SU-DHL-6 (cell line): ENCODE measurements at regions not wholly inside any gene's neighbourhood (a gene's known extent, or its start where the extent isn't known, plus 50 kb on each side); places are given as distances from the start of the nearest gene placed in this dataset.

Source experiments
- H2AFZ ChIP-seq: fragments of 200-600 bp; sonication (generic); 2 replicates; pipeline ENCODE4 v1.6.1; 2014; ENCODE audit warnings: low read depth, mild to moderate bottlenecking, moderate library complexity, mixed read lengths, antibody characterized with exemption, low read length; ENCODE audit not compliant: severe bottlenecking
- H3F3A ChIP-seq: fragments of 200-600 bp; shearing (Covaris generic); 2 replicates; pipeline ENCODE4 v1.6.0; 2016; ENCODE audit warnings: antibody characterized with exemption, mild to moderate bottlenecking; ENCODE audit not compliant: insufficient read depth
- H3K27ac ChIP-seq: fragments of 200-600 bp; sonication (generic); 2 replicates; pipeline ENCODE4 v1.5.1; 2016; ENCODE audit warnings: low read depth, mild to moderate bottlenecking, low read length, moderate library complexity, mixed read lengths
- H3K27me3 ChIP-seq: fragments of 200-600 bp; sonication (generic), shearing (Covaris generic); 2 replicates; pipeline ENCODE4 v1.6.0; 2014; ENCODE audit warnings: mild to moderate bottlenecking, low read length
- H3K36me3 ChIP-seq: fragments of 200-600 bp; sonication (generic); 2 replicates; pipeline ENCODE4 v1.6.1; 2014; ENCODE audit warnings: mild to moderate bottlenecking, low read length, mixed read lengths
- H3K4me2 ChIP-seq: fragments of 300-600, 200-600 bp; shearing (Covaris generic), sonication (generic); 2 replicates; pipeline ENCODE4 v1.6.0; 2014; ENCODE audit warnings: low read length, low read depth, mild to moderate bottlenecking; ENCODE audit not compliant: poor library complexity, severe bottlenecking
- H3K4me3 ChIP-seq: fragments of 200-600 bp; sonication (generic); 2 replicates; pipeline ENCODE4 v1.5.1; 2014; ENCODE audit warnings: antibody characterized with exemption, low read length, mild to moderate bottlenecking, mixed read lengths; ENCODE audit not compliant: insufficient read depth, poor library complexity, severe bottlenecking
- H3K79me2 ChIP-seq: fragments of 200-600 bp; sonication (generic); 2 replicates; pipeline ENCODE4 v1.6.1; 2014; ENCODE audit warnings: mild to moderate bottlenecking, low read length, moderate library complexity; ENCODE audit not compliant: insufficient read depth
- H3K9ac ChIP-seq: fragments of 200-600 bp; sonication (generic); 2 replicates; pipeline ENCODE4 v1.7.0; 2014; ENCODE audit warnings: mild to moderate bottlenecking, low read length
- H3K9me2 ChIP-seq: fragments of 200-600 bp; sonication (generic); replicated peaks from 2 replicates; pipeline ENCODE4 v1.6.1; 2014; ENCODE audit warnings: low read length; ENCODE audit not compliant: insufficient read depth
- H3K9me3 ChIP-seq: fragments of 200-600 bp; sonication (generic); 2 replicates; pipeline ENCODE4 v1.6.1; 2014; ENCODE audit warnings: low read length, mixed read lengths; ENCODE audit not compliant: insufficient read depth
- H4K20me1 ChIP-seq: fragments of 200-600 bp; sonication (generic); 2 replicates; pipeline ENCODE4 v1.6.1; 2014; ENCODE audit warnings: low read depth, mild to moderate bottlenecking, antibody characterized with exemption, low read length, moderate library complexity, mixed read lengths
- EZH2phosphoT487 ChIP-seq: fragments of 200-600 bp; sonication (generic), shearing (Covaris generic); conservative IDR thresholded peaks from 2 replicates; pipeline ENCODE4 v1.6.1; 2018; ENCODE audit warnings: mild to moderate bottlenecking, antibody characterized with exemption, low read length, moderate library complexity, mixed read lengths
- TF ChIP-seq, protein P1 (sequence below): fragments of 200-600 bp; sonication (generic); IDR thresholded peaks from one replicate; pipeline ENCODE4 v1.5.1; 2017; ENCODE audit warnings: antibody characterized with exemption, mild to moderate bottlenecking, low read length, moderate library complexity; ENCODE audit not compliant: insufficient read depth, poor library complexity, severe bottlenecking

DNA sequence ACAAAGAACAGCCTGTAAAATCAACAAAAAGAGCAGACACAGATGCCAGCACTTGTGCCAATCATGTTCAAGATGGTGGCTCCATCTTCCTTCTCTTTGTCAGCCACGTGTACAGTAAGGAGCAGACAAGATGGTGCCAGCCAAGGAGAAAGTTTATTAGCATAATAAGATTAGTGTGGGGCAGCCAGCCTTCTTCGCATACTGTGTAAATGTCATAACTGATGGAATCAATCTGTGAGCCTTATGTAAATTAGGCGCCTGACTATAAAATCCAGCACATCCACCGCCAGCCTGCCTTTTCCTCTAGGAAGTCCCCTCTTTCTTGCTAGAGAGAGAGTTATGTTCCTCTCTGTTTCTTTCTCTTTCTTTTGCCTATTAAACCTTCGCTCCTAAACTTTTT, 99.7 kb upstream of the RALGAPA2 start:
- Histone ChIP-seq H3F3A (no peaks in the 10 kb centered on the region), H3K36me3 (no peaks in the 10 kb centered on the region), H3K4me2 (no peak overlapping the region), H3K9me2 (no peaks in the 10 kb centered on the region), H3K9ac (no peak overlapping the region), H3K9me3 (no peaks in the 10 kb centered on the region), H3K4me3 (no peak overlapping the region), H3K27ac (no peak overlapping the region), H3K27me3 (0 out of 2 replicates have a peak, but pooled peaks cover 2% of the 10 kb centered on the region), H3K79me2 (no peaks in the 10 kb centered on the region), H4K20me1 (no peaks in the 10 kb centered on the region), H2AFZ (no peak overlapping the region)
- TF ChIP-seq, protein P1, sequence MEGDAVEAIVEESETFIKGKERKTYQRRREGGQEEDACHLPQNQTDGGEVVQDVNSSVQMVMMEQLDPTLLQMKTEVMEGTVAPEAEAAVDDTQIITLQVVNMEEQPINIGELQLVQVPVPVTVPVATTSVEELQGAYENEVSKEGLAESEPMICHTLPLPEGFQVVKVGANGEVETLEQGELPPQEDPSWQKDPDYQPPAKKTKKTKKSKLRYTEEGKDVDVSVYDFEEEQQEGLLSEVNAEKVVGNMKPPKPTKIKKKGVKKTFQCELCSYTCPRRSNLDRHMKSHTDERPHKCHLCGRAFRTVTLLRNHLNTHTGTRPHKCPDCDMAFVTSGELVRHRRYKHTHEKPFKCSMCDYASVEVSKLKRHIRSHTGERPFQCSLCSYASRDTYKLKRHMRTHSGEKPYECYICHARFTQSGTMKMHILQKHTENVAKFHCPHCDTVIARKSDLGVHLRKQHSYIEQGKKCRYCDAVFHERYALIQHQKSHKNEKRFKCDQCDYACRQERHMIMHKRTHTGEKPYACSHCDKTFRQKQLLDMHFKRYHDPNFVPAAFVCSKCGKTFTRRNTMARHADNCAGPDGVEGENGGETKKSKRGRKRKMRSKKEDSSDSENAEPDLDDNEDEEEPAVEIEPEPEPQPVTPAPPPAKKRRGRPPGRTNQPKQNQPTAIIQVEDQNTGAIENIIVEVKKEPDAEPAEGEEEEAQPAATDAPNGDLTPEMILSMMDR, result no peak
- TF ChIP-seq EZH2phosphoT487, result no peak

DNA sequence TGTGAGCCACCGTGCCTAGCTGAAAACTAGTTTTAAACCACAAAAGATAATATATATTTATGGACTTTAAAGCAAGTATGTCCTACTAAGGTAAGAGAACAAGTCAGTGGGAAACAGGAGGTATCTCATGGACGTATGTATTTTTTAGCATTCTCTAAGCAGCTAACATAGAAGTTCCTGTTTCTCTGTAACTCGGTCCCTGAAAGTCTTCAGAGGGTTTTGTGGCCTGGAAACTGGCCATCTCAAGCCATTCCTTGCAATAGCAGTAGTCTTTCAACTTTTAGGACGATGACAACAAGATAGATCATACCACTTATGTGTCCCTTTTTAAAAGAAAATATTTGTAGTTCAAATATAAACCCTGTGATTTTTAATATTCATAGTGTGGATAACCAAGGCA, 95.6 kb upstream of the RALGAPA2 start:
- Histone ChIP-seq H3K27ac (no peak overlapping the region), H4K20me1 (no peaks in the 10 kb centered on the region), H3K36me3 (no peaks in the 10 kb centered on the region), H3K79me2 (no peaks in the 10 kb centered on the region), H3K9me2 (no peaks in the 10 kb centered on the region), H3K9ac (no peak overlapping the region), H3K4me2 (no peak overlapping the region), H2AFZ (no peak overlapping the region), H3K27me3 (0 out of 2 replicates have a peak, but pooled peaks cover 4% of the 10 kb centered on the region), H3K9me3 (no peaks in the 10 kb centered on the region), H3F3A (no peaks in the 10 kb centered on the region), H3K4me3 (no peak overlapping the region)
- TF ChIP-seq, protein P1, result no peak
- no peak for TF ChIP-seq EZH2phosphoT487

DNA sequence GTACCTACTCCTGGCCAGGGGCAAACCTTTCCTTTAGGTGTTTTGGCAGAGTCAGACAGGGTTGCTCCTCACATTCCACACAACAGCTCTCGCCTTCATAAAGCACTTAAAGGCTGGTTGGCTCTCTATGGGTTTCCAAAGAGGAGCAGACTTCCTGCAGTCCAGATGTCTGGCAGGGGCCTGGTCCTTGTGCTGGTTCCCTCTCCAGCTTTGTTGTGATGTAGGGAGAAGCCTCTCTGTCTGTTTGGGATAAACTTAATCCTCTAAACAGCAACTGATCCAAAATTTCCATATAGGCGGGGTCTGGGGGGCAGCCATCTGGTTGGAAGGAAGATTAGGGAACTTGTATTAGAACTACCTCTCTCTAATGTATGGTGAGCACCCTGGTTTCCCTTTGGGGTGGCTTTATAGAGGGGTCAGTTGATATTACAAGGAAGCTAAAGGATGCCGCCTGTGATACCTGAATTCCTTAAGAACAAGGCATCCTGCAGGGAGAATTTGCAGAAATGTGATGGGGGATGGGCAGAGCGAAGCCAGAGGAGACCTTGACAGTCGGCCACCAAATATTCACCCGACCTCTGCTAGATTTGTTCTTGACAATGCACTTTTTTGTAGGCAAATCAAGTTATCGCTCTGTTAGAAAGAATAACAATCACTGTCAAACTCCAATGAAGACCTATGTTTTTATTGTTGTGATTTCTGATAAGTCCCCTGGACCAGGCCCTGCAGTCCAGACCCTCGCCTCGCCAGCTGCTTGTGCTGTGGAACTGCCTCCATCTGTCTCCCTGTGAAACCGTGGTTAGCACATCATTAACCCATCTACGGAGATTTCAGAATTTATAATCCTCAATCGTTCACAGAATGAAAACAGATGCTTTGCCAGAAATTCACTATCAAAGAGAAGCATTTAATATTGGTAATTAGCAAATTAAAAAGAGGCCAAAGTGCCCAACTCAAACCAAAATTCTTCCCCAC, 94.0 kb upstream of the RALGAPA2 start:
- Histone ChIP-seq H3K9ac (no peak overlapping the region), H3K9me2 (no peaks in the 10 kb centered on the region), H4K20me1 (no peaks in the 10 kb centered on the region), H3K9me3 (no peaks in the 10 kb centered on the region), H3K27ac (no peak overlapping the region), H3K4me2 (no peak overlapping the region), H3K27me3 (0 out of 2 replicates have a peak, but pooled peaks cover 4% of the 10 kb centered on the region), H3K79me2 (no peaks in the 10 kb centered on the region), H2AFZ (no peak overlapping the region), H3F3A (no peaks in the 10 kb centered on the region), H3K36me3 (no peaks in the 10 kb centered on the region), H3K4me3 (no peak overlapping the region)
- no peak for TF ChIP-seq EZH2phosphoT487
- TF ChIP-seq, protein P1, result no peak
